ENCODE measurements at regions not wholly inside any gene's neighbourhood (a gene's known extent, or its start where the extent isn't known, plus 50 kb on each side); places are given as distances from the start of the nearest gene placed in this dataset.

- TF ChIP-seq, protein P1, sequence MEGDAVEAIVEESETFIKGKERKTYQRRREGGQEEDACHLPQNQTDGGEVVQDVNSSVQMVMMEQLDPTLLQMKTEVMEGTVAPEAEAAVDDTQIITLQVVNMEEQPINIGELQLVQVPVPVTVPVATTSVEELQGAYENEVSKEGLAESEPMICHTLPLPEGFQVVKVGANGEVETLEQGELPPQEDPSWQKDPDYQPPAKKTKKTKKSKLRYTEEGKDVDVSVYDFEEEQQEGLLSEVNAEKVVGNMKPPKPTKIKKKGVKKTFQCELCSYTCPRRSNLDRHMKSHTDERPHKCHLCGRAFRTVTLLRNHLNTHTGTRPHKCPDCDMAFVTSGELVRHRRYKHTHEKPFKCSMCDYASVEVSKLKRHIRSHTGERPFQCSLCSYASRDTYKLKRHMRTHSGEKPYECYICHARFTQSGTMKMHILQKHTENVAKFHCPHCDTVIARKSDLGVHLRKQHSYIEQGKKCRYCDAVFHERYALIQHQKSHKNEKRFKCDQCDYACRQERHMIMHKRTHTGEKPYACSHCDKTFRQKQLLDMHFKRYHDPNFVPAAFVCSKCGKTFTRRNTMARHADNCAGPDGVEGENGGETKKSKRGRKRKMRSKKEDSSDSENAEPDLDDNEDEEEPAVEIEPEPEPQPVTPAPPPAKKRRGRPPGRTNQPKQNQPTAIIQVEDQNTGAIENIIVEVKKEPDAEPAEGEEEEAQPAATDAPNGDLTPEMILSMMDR (conservative IDR thresholded peaks at IDR 0.05; ENCODE audit: low read depth, low read length) = no peak
- no peak for TF ChIP-seq EZH2 (IDR thresholded peaks at IDR 0.05; ENCODE audit: borderline replicate concordance, low read depth, low read length, poor library complexity, severe bottlenecking)
Observed at GRCh38 chr5:17343675-17344074, 126.2 kb downstream of the BASP1 start.
